Fibroblast of lung (primary cell): ENCODE measurements at regions not wholly inside any gene's neighbourhood (a gene's known extent, or its start where the extent isn't known, plus 50 kb on each side); places are given as distances from the start of the nearest gene placed in this dataset.

Source experiments
- DNase-seq, 2 donors: peaks; one replicate each; pipeline versions ENCODE4 v3.0.0 to v3.0.0-alpha.2; 2010; ENCODE audit warnings: low read depth in 2 of 2
- H2AFZ ChIP-seq: 2 replicates; pipeline ENCODE4 v1.5.1; 2012; ENCODE audit warnings: low read length, control low read depth, inconsistent platforms
- H3K27ac ChIP-seq: 2 replicates; pipeline ENCODE4 v1.5.1; 2011; ENCODE audit warnings: low read length, control low read depth; ENCODE audit not compliant: insufficient read depth
- H3K27me3 ChIP-seq: 2 replicates; pipeline ENCODE4 v1.5.1; 2011; ENCODE audit warnings: mild to moderate bottlenecking, low read length; ENCODE audit not compliant: control insufficient read depth, insufficient read depth
- H3K36me3 ChIP-seq: 2 replicates; pipeline ENCODE4 v1.5.1; 2011; ENCODE audit warnings: low read length; ENCODE audit not compliant: control insufficient read depth, insufficient read depth
- H3K4me1 ChIP-seq: 2 replicates; pipeline ENCODE4 v1.5.1; 2011; ENCODE audit warnings: low read length; ENCODE audit not compliant: control insufficient read depth, insufficient read depth; ENCODE audit errors: extremely low read depth
- H3K4me2 ChIP-seq: 2 replicates; pipeline ENCODE4 v1.5.1; 2011; ENCODE audit warnings: low read length, control low read depth; ENCODE audit not compliant: insufficient read depth; ENCODE audit errors: extremely low read depth
- H3K4me3 ChIP-seq, 4 experiments: fragments of 200-600 bp in 1 of 4; sonication (generic) in 1 of 4; replicated peaks in 1 of 4; 2 replicates each; pipeline ENCODE4 v1.5.1; 2011 to 2016; ENCODE audit warnings: low read length in 4 of 4, low read depth in 3 of 4, mild to moderate bottlenecking in 3 of 4, control low read depth in 2 of 4, inconsistent platforms in 1 of 4, mixed read lengths in 1 of 4; ENCODE audit not compliant: insufficient read depth in 1 of 4; ENCODE audit errors: control extremely low read depth in 1 of 4
- H3K79me2 ChIP-seq: 2 replicates; pipeline ENCODE4 v1.5.1; 2012; ENCODE audit warnings: mild to moderate bottlenecking, low read length, inconsistent platforms; ENCODE audit not compliant: control insufficient read depth, insufficient read depth
- H3K9ac ChIP-seq: 2 replicates; pipeline ENCODE4 v1.5.1; 2011; ENCODE audit warnings: mild to moderate bottlenecking, low read length, control low read depth; ENCODE audit not compliant: insufficient read depth
- H3K9me3 ChIP-seq: 2 replicates; pipeline ENCODE4 v1.5.1; 2012; ENCODE audit warnings: low read depth, low read length; ENCODE audit not compliant: control insufficient read depth, insufficient read depth
- H4K20me1 ChIP-seq: 2 replicates; pipeline ENCODE4 v1.5.1; 2011; ENCODE audit warnings: low read length; ENCODE audit not compliant: control insufficient read depth, insufficient read depth; ENCODE audit errors: extremely low read depth
- EZH2 ChIP-seq: IDR thresholded peaks from 2 replicates; pipeline ENCODE4 v1.5.1; 2012; ENCODE audit warnings: low read length, control low read depth, mild to moderate bottlenecking; ENCODE audit errors: missing control alignments
- TF ChIP-seq, protein P1 (sequence below), 2 donors: IDR thresholded peaks in 1 of 2; conservative IDR thresholded peaks in 1 of 2; 1 replicate in 1 of 2; 2 replicates in 1 of 2; pipeline ENCODE4 v1.5.1; 2011 to 2012; ENCODE audit warnings: low read length in 2 of 2, control low read depth in 1 of 2, inconsistent platforms in 1 of 2, low read depth in 1 of 2, mild to moderate bottlenecking in 1 of 2

DNA sequence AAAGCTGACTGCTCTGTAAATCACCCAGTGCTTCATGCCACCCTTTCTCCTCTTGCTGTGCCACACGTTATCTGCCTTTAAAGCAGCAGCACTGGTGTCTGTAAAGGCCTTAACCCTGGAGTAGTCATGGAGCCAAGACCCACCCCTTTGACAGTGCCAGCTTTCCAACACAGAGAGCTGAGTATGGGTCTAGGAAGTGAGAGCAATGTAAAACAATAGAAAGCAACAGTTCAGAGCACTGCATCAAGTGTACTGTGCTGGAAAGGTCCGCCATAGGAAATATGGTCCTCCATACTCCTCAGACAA is 139.5 kb downstream of the DAD1 start:
- Histone ChIP-seq H3K4me3 (no peak overlapping the region), H3K9me3 (no peaks in the 10 kb centered on the region), H2AFZ (no peak overlapping the region), H3K9ac (no peak overlapping the region), H3K27me3 (peaks cover 7% of the 10 kb centered on the region), H3K4me1 (no peaks in the 10 kb centered on the region), H4K20me1 (no peaks in the 10 kb centered on the region), H3K4me2 (no peak overlapping the region), H3K27ac (no peak overlapping the region), H3K36me3 (no peaks in the 10 kb centered on the region), H3K79me2 (no peaks in the 10 kb centered on the region)
- DNase-seq: no peak
- TF ChIP-seq, protein P1, sequence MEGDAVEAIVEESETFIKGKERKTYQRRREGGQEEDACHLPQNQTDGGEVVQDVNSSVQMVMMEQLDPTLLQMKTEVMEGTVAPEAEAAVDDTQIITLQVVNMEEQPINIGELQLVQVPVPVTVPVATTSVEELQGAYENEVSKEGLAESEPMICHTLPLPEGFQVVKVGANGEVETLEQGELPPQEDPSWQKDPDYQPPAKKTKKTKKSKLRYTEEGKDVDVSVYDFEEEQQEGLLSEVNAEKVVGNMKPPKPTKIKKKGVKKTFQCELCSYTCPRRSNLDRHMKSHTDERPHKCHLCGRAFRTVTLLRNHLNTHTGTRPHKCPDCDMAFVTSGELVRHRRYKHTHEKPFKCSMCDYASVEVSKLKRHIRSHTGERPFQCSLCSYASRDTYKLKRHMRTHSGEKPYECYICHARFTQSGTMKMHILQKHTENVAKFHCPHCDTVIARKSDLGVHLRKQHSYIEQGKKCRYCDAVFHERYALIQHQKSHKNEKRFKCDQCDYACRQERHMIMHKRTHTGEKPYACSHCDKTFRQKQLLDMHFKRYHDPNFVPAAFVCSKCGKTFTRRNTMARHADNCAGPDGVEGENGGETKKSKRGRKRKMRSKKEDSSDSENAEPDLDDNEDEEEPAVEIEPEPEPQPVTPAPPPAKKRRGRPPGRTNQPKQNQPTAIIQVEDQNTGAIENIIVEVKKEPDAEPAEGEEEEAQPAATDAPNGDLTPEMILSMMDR (conservative IDR thresholded peaks at IDR 0.05 in 1 of 2, IDR thresholded peaks at IDR 0.05 in 1 of 2; ENCODE audit: low read depth in 1 of 2, low read length in 2 of 2): no peak
- no peak for TF ChIP-seq EZH2

DNA sequence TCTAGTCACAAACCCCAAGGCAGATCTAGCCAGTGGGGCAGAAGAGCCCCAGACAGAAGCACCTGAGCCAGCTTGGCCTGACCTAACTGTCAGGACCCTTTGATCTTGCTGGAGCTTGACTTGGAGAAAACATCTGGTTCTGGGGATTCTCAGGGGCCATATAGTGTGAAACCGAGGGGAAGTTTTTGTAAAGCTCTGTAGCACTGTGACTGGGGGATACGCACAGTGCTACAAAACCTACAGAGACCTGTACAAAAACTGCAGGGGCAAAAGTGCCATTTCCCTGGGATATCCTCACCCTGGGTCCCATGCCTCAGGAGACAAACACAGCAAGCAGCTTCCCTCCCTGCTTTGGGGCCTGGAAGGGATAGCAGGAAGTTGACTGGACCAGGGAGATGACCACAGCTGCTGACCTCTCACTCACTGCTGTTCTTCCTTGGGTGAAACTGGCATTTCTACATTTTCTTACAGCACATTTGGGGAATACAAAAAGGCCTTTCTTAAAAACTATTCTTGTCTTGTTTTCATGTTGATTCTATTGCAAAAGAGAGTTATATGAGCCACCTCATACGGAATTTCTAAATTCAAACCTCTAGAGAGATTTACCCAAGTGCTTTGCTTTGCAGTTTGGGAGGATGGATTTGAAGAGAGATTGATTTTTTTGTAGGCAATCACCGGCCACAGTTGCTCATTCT is 140.0 kb downstream of the DAD1 start:
- Histone ChIP-seq H3K27ac (no peak overlapping the region), H3K9me3 (no peaks in the 10 kb centered on the region), H4K20me1 (no peaks in the 10 kb centered on the region), H3K4me2 (no peak overlapping the region), H3K9ac (no peak overlapping the region), H3K27me3 (peaks cover 7% of the 10 kb centered on the region), H3K4me1 (no peaks in the 10 kb centered on the region), H2AFZ (no peak overlapping the region), H3K79me2 (no peaks in the 10 kb centered on the region), H3K4me3 (no peak overlapping the region), H3K36me3 (no peaks in the 10 kb centered on the region)
- TF ChIP-seq, protein P1 (conservative IDR thresholded peaks at IDR 0.05 in 1 of 2, IDR thresholded peaks at IDR 0.05 in 1 of 2; ENCODE audit: low read depth in 1 of 2, low read length in 2 of 2): no peak
- no peak for TF ChIP-seq EZH2
- DNase-seq: peak in 1 of 2 donors; percentile 31

DNA sequence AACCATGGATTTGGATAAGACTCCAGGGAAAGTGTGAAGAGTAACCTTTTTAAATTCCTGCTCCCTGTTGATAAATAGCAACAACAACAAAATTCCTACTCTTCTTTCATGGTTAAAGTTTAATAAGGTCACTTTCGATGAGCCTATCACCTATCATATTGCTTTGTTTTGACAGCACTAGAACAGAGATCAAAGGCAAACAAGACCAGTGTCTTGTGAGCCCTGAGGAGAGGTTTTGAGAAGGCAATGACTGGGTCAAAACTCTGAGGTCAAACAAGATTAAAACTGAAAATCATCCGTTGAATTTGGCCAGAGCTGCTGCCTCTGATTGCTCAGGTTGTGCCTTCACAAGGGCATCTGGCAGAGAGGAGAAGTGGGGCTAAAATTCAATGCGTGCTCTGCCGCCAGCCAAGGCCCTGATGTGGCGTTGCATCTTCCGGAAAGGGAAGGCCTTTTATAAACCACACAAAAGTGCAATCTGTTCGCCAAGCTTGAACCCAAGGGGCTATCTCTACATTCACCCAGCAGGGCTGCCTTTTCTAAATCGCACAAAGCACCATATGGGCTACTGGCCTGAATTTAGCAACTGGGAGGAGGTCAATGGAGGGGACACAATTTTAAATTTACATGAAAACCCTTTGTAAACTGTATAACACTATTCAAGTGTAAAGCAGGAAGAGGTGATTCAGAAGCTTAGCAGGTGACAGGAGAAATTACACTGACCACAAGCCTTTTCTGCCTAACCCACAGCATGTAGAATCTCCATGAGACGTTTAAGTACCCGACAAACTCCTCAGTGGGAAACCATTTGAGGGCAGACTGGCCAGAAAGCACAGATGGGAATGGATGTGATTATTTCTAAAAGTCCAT is 140.8 kb downstream of the DAD1 start:
- no peaks in the 10 kb centered on the region for H3K4me1 ChIP-seq

More for the DNA sequence above, 140.8 kb downstream of the DAD1 start:
- H3K27ac ChIP-seq: no peak overlapping the region
- TF ChIP-seq, protein P1 (conservative IDR thresholded peaks at IDR 0.05 in 1 of 2, IDR thresholded peaks at IDR 0.05 in 1 of 2; ENCODE audit: low read depth in 1 of 2, low read length in 2 of 2): no peak
- no peak for TF ChIP-seq EZH2
- peaks cover 3% of the 10 kb centered on the region for H3K27me3 ChIP-seq
- DNase-seq: peak in 1 of 2 donors; percentile 74
- H3K36me3 ChIP-seq: no peaks in the 10 kb centered on the region
- H3K79me2 ChIP-seq: no peaks in the 10 kb centered on the region
- no peak overlapping the region for H3K4me2 ChIP-seq
- H3K4me3 ChIP-seq: no peak overlapping the region
- H3K9ac ChIP-seq: no peak overlapping the region
- no peaks in the 10 kb centered on the region for H4K20me1 ChIP-seq
- H2AFZ ChIP-seq: no peak overlapping the region
- no peaks in the 10 kb centered on the region for H3K9me3 ChIP-seq
